ENCODE measurements at regions not wholly inside any gene's neighbourhood (a gene's known extent, or its start where the extent isn't known, plus 50 kb on each side); places are given as distances from the start of the nearest gene placed in this dataset.

DNA sequence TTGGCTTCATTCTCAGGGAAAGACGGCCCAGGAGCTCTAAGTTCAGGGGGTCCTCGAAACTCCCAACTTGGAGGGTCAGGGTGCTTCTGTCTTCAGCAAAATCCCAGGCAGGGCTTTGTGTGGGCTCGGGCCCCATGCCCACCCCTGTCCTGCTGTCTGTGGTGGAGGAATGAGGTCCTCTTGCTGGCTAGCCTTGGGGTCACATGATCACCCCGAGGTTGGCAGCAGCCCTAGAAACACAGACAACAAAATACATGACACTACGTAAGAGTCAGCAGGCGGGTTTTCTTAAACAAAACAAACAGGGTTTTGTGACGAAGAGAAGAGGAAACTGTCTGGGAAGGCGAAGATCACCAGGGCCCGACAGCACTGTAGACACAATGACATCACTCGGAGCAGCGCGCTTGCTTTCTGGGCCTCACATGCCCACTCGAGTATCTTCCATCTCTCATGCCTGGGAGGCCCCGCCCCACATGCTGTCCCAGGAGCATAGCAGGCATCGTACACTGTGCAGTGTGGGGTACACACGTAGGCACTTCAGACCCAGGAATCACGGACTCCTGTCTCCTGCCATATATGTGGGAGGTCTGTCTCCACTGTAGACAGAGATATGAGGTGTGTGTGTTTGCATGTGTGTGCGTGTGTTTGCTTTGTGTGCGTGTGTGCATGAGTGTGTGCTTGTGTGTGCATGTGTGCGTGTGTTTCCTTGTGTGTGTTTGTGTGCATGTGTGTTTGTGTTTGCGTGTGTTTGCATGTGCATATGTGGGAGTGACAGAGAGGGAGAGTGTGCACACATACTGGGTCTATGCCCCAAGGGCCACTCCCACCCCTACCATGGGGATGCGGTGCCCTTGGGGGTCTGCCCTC is 94.7 kb downstream of the SIK1 start:
- no peak for DNase-seq

DNA sequence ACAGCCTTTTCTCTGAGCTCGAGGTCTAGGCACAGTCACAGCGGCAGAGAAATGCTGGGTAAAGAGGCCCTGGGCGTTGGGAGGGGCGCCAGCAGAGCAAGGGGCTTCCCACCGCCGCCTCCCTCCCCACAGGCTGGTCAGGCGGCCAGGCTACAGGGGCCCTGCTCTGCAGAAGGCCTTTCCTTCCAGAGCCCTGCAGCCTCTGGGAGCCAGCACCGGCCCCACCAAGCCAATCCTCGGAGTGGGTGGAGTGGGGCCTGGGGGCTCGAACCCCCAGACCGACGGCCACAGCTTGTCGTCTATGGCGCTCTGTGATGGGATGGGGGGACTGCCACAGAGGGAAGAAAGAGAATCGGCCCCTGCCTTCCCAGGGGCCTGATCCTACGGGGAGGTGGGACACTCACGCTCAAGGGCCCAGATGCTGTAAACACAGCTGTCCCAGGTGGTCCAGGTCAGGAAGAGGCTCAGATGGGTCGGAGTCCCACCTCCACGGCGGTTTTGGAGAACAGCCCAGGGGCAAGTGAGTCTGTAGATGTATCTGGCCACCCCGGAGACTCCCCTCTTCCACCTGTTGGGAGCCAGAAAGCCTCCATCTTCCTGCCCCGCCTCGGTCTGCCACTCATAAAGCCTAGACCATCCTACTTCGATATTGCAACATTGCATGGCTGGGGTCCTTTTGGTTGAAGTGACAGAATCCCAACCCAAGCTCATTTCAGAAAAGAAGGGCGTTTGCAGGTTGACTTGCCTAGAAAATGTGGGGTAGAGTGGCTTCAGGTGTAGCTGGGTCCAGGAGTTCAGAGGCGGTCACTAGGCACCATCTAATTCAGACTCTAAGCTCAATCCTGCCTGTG is 95.6 kb downstream of the SIK1 start:
- no peak for DNase-seq

DNA sequence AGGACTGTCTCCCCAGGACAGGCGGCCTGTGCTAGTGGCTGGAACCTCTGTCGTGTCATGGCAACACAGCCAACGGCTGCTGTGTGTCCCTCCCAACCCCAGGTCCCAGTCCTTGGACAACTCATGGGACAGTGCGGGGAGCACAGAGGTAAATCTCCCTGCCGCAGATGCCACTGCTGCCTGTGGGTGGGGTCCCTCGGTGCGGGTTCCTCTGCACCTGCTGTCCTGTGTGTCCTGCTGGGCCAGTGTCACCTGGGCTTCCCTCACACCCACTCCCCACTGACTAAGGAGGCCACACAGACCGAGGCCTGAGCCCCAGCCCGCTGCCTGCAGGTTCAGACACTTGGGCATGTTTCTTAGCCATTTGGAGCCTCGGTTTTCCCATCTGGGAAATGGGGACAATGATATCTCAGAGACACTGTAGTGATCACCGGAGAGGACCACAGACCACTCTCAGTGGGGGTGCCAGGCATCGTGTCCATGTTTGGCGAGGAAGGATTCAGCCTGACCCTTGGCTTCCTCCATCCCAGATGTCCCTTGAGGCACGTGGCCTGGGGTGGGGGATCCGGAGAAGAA is 96.5 kb downstream of the SIK1 start:
- DNase-seq: no peak

DNA sequence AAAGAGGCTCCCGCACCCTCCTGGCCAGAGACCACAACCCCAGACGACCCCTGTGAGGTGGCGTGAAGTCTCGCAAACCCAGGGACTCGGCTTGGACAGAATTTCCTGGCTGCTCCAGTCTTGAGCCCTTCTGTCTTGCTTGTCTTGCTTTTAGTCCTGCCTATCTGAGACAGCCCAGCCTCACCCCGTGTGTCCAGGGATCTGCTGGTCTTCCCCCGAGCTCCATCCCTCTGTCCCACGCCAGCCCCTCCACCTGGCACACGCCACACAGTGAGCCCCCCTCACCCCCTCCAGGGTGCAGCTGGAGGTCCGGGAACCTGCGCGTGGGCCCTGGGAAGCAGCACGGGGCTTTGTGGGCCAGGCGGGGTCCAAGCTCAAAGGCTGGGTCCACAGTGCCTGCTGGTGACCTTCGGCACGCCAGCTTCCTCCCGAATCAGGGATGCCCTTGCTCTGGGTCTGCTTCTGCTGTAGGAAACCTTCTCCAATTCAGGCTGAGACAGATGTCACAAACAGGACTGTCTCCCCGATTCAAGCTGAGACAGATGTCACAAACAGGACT is 97.1 kb downstream of the SIK1 start:
- DNase-seq: no peak

DNA sequence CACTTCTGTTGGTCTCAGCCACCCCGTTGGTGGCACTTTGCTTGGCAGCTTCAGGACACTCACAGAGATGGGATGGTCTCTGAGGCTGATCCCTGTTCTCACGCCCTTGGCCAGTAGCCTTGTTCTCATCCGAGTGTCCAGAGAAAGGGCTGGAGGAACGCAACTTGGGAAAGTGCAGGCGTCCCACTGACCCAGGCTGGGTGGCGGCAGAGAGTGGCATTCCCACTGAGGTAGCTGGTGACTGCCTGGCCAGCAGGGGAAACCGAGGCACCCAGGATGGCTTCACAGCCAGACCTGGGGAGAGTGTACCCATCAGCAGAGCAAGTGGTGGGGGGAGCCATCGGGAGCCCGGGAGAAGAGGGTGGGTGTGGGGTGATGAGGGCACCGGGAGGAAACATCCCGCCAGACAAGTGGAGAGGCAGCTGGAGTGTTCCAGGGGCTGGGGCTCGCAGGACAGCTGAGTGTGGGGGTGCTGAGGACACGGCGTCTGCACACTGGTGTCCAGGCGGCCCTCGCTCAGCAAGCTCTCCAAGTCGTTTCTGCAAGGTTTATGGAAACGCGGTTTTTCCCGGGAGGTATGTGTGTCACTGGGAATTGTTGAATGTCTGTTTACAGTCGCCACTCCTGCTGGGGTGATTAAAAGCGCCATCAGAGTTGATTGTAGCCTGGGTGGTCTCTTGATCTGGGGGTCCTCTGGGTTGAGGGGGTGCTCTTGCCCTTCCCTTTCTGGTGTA is 97.8 kb downstream of the SIK1 start:
- no peak for DNase-seq

DNA sequence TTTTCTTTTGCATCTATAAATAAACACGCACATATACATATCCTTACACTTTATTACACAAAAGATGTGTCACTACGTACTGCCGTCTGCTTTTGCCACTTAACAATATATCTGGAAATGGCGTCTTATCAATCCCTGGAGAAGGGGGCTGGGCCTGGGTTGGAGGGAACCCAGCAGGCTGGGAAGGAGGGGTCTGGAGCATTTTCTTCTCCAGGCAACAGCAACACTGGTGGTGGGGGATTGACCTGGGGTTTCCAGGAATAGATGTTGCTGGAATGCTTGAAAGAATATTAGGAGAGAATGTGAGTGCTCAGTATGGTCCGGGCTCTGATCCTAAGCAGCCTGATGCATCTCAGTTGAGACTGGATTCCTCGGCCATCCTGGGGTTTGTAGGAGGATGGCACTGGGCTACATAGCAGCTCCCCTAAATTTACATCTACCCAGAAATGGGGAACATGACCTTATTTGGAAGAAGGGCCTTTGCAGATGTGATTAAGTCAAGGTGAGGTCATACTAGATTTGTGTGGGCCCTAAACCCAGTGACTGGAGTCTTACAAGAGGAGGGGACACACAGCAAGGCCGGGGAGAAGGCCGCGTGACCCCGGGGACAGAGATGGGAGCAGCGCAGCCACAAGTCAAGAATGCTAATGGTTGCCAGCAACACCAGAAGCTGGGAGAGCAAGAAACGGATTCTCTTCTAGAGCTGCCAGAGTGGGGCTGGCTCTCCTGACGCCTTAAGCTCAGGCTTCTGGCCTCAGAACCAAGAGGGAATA is 98.6 kb downstream of the SIK1 start:
- no peak for DNase-seq

DNA sequence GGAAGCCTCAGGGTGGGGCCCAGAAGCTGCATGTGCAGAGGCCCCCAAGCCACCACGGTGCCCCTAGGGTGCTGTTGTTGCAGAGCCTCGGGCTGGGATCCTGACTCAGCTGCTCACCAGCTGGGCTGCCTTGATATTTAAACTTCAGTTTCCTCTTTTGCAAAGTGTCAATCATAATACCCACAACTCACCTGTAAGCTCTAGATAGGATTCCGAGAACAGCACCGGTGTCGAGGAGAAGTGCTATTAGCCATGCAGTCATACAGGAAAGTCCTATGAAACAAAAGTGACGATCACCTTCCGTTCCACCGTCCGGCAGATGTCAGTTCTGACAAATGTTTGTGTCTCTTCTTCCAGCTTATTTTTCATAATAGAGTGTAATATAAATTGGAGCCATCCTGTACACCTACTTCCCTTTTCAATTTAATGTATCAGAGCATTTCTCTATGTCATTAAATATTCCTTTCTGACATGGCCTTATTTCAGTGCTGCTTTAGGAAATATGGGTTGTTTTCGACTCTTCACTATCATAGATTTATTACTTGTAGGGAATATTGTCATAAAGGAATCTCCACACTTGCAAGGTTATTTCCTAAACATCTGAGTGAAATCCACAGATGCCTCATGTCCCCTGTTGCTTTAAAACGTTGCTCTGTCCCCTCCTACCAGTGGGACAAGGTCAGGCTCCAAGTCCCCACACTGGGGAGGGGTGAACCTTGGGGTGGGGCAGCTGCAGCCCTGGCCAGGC is 100.8 kb downstream of the SIK1 start:
- no peak for DNase-seq

DNA sequence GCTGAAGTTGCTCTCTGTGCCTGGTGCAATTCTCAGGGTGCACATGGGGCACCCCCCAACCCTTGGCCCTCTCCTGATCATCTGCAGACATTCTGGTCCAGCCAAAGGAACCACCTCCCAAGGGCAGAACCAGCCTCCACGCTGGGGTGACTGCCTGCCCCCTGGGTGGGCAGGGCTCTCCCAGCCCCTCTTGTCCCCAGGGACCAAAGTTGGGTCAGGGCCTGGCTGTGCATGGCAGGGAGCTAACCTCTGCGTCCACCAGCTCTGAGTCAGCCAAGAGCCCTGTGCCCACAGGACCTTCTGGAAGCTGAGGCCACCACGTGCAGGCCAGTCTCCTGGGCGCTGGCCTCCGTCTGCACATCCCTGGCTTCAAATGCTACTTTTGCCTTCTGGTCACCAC is 101.9 kb downstream of the SIK1 start:
- no peak for DNase-seq

DNA sequence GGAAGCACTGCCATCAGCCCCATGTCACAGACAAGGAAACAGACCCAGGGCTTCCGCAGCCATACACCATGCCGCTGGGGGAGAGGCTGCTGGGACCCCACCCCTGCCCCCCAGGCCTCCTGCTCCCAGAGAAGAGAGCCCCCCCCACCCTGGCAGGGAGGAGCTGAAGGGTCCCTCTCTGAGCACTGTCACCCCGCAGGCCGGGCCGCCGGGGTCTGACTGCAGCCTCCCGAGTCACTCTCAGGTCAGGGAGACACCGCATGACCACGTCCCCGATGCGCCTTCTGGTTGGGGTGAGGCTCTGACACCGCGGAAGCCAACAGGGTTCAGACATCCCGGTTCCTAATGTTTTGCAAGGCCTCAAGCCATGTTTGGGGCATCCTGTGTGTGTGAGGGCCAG is 102.3 kb downstream of the SIK1 start:
- no peak for DNase-seq

DNA sequence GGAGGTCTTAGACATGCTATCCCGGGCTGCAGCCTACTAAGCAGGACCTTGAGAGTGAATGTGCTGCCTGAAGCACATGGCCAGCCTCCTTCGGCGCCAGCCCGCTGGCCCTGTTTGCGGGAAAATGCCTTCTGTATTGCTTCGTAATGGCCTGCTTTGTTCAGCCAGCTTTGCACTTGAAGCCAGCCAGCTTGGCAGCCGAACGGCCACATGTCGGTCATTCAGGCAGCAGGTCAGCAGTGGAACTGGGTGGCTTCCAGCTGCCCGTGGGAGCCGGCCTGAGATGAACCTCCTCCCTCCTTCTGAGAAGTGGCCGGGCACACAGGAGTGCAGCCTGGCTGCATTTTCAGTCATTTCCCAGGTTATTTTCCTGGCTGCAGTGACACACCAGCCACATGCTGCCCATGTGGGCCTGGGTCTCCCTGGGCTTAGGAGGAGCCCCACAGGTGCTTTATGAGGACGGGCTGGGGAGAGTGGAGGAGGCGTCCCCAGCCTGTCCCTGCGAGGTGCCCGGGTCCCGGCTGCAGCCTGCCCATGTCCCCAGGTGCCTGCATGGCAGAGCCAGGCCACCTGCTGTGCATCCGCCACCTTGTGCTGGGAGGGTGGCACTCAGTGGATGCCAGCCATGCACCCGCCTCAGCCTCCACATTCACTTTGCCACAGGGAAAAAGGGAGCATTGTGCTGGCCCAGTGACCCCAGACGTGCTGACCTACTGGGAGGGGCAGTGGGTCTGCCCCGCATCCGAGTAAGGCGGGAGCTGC is 103.5 kb downstream of the SIK1 start:
- peak in 1 of 2 experiments; percentile 33 for DNase-seq

DNA sequence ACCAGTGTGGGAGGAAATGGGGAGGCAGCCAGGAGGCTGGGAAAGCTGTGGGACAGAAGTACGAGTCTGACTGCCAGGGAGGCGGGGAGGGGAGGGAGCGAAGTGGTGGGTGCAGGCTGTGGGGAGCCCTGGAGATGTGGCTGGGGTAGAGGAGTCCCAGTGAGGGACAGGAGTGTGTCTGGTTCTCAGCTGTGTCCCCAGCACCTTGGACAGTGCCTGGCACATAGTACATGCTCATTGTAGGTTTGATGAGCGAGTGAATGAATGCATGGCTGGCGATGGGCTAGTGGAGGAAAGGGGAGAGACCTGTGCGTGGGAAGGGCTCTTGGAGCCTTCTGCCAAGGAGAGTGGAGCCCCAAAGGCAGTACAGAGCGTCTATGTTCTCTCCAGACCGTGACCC is 104.1 kb downstream of the SIK1 start:
- no peak for DNase-seq

DNA sequence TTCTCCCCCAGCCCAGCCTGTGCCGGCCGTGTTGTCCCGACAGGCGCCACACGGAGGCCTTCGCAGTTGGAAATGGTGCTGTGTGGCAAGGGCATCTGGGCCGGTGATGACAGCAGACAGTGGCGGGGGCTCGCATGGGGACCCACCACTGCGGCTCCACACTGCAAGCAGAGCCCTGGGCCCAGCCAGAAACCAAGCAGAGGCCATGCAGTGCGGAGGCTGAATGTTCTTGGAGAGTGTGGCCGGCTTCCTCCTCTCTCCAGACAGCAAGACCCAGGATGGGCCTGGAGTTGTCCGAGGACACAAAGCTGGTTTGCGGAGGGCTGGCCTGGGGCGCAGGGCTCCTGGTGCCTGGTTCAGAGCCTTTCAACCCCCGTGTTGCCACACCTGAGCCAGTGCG is 104.6 kb downstream of the SIK1 start:
- DNase-seq: no peak

DNA sequence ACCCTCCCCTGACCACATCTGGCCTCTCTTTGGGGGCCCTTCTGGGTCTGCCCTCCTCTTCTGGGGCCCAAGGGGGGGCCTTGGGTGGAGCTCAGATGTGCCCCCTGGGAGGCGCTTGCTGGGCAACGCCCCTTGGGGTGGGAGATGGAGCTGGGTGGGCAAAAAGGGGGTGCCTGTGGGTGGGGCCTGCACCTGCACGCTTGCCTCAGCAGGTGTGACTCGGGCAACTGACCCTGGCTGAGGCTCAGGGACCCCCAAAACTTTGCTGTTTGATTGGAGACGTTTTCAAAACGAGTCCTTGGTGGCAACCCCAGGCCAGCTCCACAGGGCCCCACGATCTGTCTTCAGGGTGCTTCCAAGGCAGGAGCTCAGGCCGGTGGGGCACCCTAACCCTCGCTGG is 105.3 kb downstream of the SIK1 start:
- DNase-seq: no peak

DNA sequence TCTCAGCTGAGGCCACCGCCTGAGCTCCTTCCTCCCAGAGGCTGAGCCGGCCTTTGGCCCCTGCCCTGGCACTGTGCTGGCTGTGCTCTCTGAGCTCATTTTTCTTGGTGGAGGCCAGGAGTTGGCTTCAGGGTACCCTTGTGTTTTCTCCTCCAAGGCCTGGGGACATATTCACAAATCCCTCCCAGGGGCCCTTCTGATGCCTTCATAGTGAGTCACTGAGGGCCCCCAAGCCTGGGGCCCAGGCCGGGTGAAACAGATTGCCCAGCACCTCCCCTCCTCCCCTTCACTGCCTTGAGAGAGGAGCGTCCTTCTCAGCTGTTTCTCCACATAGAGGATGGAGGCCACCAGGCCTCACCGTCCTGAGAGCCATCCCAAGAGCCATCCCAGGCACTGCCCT is 105.8 kb downstream of the SIK1 start:
- no peak for DNase-seq

DNA sequence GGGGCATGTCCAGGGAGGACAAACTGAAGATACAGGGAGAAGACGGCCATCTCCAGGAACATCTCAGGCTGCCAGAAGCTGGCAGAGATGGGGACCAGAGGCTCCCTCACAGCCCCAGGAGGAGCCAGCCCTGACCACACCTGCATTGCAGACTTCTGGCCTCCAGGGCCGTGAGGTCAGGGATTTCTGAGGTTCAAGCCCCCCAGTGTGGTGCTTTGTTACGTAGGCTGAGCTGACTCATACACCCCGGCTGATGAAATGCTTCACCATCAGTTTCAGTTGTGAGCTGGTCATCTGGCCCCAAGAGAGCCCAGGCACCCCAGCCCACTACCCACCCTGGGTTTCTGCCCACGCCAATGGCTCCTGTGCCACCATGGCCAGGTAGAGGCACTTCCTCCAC is 106.4 kb downstream of the SIK1 start:
- no peak for DNase-seq

DNA sequence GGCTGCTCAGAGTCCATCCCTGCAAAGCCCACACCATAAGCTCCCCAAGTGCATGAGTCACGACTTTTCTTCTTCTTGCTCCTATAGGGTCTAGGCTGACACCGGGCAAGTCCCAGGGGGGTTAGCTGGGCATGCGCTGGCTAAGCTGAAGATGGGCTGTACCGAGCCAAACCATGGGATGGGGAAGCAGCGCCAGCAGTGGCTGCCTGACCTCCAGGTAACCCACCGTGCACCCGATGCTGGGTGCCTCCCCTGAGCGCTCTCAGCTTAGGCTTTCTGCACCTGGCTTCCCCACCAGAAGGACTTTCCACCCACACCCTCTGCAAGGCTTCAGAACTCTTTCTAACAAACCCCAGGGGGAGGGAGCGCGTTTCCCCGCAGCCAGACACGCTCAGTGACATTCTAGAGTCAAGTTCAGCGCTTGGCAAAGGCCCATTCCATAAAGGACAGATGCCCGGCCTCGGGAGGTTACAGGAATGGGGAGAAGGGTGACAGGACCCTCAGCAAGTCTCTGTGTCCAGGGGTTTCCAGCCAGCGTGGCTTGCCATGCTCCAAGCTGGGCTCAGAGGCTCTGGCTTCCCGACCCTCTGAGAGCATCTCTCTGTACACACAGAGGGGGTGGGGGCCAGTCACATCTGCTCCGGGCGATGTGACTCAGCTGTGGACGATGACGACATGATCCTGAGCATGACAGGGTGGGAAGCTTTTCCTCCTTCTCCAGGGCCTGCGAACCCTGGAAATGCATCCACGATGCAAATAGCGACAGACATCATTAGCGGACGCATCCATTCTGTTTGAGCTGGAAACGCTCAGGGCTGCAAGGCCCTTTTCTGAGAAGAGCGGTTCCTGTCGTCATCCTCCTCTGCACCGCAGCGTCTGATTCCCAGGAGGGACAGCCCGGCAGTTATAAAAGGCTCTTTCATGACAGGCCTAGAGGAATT is 107.8 kb downstream of the SIK1 start:
- no peak for DNase-seq

DNA sequence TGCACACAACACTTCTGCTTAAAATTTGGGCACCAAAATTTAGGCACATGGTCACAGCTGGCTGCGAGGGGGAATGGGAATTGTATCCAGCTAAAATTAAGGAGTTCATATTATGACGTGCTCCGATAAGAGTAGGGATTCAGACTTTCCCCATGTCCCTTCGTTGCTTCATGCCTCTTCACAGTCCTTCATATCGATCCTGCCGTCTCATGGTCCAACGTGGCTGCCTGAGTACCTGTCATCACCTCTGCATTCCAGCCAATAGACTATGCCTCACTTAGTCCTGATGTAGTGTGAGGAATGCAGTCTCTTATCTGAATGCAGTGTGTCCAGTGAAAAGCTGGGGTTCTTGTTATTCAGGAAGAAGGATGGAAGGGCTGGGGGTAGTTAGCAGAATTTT is 108.6 kb downstream of the SIK1 start:
- DNase-seq: no peak

DNA sequence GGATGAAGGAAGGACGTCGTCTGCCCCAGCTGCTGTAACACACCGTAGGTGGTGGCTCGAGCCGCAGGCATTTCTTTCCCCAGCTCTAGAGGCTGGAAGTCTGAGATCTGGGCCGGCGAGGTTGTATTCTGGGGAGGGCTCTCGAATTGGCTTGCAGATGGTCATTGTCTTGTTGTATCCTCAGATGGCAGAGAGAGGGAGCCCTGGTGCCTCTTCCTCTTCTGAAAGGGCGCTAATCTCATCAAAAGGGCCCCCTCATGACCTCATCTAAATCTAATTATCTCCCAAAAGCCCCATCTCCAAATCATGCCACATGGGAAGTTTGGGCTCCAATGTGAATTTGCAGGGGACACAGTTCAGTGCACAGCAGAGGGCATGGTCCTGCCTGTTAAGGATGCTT is 109.0 kb downstream of the SIK1 start:
- no peak for DNase-seq

DNA sequence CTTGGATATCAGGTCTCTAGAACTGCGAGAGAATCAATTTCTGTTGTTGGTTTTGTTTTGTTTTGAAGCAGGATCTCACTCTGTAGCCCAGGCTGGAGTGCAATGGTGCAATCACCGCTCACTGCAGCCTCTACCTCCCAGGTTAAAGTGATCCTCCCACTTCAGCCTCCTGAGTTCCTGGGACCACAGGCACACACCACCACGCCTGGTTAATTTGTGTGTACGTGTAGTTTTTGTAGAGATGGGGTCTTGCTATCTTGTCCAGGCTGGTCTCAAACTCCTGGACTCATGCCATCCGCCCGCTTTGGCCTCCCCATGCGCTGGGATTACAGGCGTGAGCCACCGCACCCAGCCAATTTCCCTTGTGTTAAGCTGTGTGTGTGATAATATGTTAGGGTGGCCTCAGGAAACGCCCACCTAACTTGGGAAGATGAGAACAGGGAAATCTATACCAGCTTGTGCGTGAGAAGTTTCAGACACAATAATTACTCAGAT is 109.6 kb downstream of the SIK1 start:
- no peak for DNase-seq

Data from NCI-H446 (cell line).